ENCODE measurements at regions not wholly inside any gene's neighbourhood (a gene's known extent, or its start where the extent isn't known, plus 50 kb on each side); places are given as distances from the start of the nearest gene placed in this dataset.
"Not testable (repeated sequence)": the region's sequence is repeated elsewhere in the genome, so short reads cannot be mapped to it uniquely, and the experiment has no call there.

- no peak for DNase-seq (ENCODE audit: low spot score)
These were observed 152.6 kb upstream of the SMLR1 start for GRCh38 chr6:130674604-130675003.

- DNase-seq (ENCODE audit: low spot score), result no peak
These were observed 152.1 kb upstream of the SMLR1 start for GRCh38 chr6:130675072-130675471.

- DNase-seq (ENCODE audit: low spot score), result no peak
These were observed 151.0 kb upstream of the SMLR1 start for GRCh38 chr6:130676077-130676772.

- DNase-seq (ENCODE audit: low spot score), result no peak
These were observed 150.4 kb upstream of the SMLR1 start for GRCh38 chr6:130676773-130677144.

GRCh38 chr6:130677312-130677711 lies 149.9 kb upstream of the SMLR1 start:
- DNase-seq (ENCODE audit: low spot score), result no peak

- no peak for DNase-seq (ENCODE audit: low spot score)
These were observed 149.4 kb upstream of the SMLR1 start for GRCh38 chr6:130677766-130678165.

GRCh38 chr6:130679684-130680083 lies 147.5 kb upstream of the SMLR1 start:
- no peak for DNase-seq (ENCODE audit: low spot score)

GRCh38 chr6:130680116-130680515 lies 147.1 kb upstream of the SMLR1 start:
- DNase-seq (ENCODE audit: low spot score), result no peak

- DNase-seq (ENCODE audit: low spot score), result no peak
These were observed 146.2 kb upstream of the SMLR1 start for GRCh38 chr6:130681028-130681427.

- DNase-seq (ENCODE audit: low spot score), result no peak
These were observed 145.1 kb upstream of the SMLR1 start for GRCh38 chr6:130682066-130682465.

- DNase-seq (ENCODE audit: low spot score), result no peak
These were observed 143.3 kb upstream of the SMLR1 start for GRCh38 chr6:130683761-130684517.

GRCh38 chr6:130692659-130693058 lies 134.5 kb upstream of the SMLR1 start:
- no peak for DNase-seq (ENCODE audit: low spot score)

GRCh38 chr6:130693944-130694343 lies 133.3 kb upstream of the SMLR1 start:
- no peak for DNase-seq (ENCODE audit: low spot score)

GRCh38 chr6:130694606-130695005 lies 132.6 kb upstream of the SMLR1 start:
- DNase-seq (ENCODE audit: low spot score), result no peak

- DNase-seq (ENCODE audit: low spot score), result no peak
These were observed 130.4 kb upstream of the SMLR1 start for GRCh38 chr6:130696806-130697205.

GRCh38 chr6:130697271-130697994 lies 129.8 kb upstream of the SMLR1 start:
- no peak for DNase-seq (ENCODE audit: low spot score)

- peak; percentile 9 for DNase-seq (ENCODE audit: low spot score)
These were observed 129.1 kb upstream of the SMLR1 start for GRCh38 chr6:130697995-130698535.

GRCh38 chr6:130699742-130700141 lies 127.5 kb upstream of the SMLR1 start:
- DNase-seq (ENCODE audit: low spot score), result no peak

GRCh38 chr6:130700397-130700796 lies 126.8 kb upstream of the SMLR1 start:
- no peak for DNase-seq (ENCODE audit: low spot score)

- DNase-seq (ENCODE audit: low spot score), result no peak
These were observed 118.9 kb upstream of the SMLR1 start for GRCh38 chr6:130708338-130708737.

- not testable (repeated sequence) for DNase-seq (ENCODE audit: low spot score)
These were observed 115.6 kb upstream of the SMLR1 start for GRCh38 chr6:130711641-130712040.

GRCh38 chr6:130713144-130713543 lies 114.1 kb upstream of the SMLR1 start:
- no peak for DNase-seq (ENCODE audit: low spot score)

- no peak for DNase-seq (ENCODE audit: low spot score)
These were observed 112.1 kb upstream of the SMLR1 start for GRCh38 chr6:130715058-130715457.

Measured in COLO829 (cell line).